ENCODE measurements at regions not wholly inside any gene's neighbourhood (a gene's known extent, or its start where the extent isn't known, plus 50 kb on each side); places are given as distances from the start of the nearest gene placed in this dataset.
A peak's percentile ranks its signal among the peaks of the same experiment; 100 is the strongest.
"Not testable (repeated sequence)": the region's sequence is repeated elsewhere in the genome, so short reads cannot be mapped to it uniquely, and the experiment has no call there.

DNA sequence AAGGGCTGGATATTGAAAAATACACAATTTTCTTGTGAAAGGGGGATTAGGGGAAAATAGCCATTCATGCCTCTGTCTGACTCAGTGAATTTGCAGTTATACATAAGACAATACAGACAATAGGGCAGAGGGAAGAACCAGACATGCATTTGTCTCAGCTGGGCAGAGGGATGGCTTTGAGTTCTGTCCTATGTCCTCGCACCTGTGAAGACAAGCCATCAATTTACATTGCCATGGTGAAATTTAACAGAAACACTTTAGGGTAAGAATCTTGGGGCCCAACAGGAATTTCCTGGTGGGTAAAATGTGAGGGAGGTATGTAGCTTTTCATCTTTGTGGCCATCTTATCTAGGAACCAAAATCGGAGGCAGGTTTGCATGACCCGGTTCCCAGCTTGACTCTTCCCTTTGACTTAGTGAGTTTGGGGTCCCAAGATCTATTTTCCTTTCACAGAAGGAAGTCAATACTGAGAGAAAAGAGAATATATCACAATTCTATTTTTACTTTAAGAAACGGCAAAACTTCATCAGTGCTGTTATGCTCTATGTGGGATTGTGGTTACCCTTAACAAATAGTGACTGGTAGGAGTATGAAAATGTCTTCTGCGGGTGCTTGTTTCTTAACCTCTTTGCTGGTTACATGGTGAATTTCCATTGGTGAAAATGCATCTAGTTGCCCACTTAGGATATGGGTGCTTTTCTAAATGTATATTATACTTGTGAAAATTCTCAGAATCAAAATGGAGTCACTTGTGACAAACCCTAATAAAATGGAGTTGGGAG is 221.8 kb downstream of the SPP2 start:
- DNase-seq = no peak

DNA sequence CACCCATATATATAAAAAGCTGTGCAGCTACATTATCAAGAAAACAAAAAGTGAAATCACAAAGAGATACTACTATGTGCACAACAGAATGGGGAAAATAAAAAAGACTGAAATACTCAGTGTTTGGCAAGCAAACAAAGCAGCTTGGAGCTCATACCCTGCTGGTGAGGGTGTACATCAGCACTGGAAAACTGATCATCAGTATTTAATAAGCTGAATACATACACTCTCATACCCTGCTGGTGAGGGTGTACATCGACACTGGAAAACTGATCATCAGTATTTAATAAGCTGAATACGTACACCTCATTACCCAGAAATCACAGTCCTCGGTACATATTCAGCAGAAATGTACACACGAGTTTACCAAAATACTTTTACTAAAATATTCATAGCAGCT is 220.8 kb downstream of the SPP2 start:
- DNase-seq = no peak

DNA sequence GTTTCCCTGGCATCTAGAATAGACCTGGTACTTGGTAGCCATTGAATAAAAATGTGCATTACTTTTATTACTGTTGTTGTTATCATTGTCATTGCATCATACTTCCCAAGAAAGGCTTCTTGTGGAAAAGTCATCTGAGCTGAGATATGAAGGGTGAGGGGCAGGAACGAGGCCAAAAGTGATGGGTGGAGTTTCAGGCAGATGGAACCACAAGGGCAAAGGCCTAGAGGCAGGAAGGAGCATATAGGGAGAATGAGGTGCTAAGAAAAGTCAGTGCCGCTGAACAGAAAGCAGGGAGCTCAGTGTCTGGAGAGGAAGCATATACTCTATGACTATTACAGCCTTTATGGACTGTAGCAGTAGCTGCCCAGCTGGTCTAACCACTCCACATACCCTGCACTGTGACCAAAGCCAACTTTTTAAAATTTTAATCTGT is 219.3 kb downstream of the SPP2 start:
- no peak for DNase-seq

DNA sequence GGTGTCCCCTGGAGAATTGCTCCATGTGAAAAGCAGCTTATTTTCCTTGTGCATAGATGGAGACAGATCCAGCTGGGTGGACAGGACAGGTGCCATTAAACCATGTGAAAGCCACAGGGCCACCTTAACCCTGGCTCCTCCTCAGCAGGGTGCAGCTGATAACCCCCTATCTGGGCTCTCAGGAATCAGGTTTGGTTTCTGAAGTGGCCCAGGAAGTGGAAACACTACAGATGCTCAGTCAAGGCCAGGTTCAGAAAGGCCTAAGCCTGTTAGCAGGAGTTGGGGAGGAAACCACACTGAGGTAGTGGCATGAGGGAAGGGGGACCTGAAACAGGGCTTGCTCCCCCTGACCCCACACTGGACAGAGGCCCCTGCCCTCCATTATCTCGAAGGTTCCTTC is 217.0 kb downstream of the SPP2 start:
- no peak for DNase-seq

DNA sequence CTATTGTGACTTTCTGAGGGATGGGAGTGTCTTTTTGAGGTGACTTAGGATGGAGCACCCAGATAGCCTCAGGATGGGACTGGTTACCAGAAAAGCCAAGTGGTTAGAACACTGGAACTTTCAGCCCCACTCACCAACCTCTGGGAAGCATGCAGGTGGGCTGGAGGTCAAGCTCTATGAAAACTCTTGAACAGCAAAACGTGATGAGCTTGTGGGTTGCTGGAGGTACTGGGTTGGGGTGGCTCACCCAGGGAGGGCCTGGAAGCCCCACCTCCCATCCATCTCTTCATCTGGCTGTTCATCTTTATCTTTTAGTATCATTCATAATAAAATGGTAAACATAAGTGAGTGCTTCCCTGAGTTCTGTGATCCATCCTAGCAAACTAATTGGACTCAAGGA is 216.4 kb downstream of the SPP2 start:
- no peak for DNase-seq

DNA sequence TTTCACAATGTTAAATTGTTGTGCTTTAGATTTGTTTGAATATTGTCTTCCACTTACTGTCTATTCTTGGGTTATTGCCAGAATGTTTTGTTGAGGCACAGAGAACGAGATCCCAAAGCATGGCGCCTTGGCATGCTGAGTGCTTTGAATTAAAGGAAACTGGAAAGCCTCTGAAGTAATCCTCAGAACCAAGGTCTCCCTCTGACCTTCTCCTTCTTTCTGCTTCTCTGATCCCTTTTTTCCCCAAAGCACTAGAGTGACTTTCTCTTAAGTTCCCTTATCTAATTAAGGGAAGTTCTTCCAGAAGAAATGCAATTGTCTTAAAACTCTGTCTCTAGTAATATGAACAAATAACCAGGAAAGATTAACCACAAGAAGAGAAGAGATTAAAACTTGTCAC is 214.7 kb downstream of the SPP2 start:
- DNase-seq = no peak

DNA sequence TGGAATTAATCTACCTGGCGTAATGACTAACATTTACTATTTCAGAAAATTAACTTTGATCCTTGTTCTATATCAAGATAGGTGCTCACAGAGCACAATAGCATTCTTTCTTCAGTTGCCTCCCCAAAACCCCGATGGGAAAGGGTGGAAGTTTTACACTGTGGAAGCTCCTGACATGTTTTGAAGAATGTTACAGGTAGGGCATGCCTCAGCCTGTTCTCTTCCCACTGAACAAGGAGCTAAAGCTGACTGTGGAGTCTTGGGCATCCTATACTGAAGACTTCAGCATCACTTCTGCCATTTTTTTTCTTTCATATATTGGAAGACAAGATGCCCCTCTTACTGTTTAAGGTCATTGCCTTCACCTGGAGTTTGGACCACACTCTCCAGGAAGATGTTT is 211.2 kb downstream of the SPP2 start:
- no peak for DNase-seq

DNA sequence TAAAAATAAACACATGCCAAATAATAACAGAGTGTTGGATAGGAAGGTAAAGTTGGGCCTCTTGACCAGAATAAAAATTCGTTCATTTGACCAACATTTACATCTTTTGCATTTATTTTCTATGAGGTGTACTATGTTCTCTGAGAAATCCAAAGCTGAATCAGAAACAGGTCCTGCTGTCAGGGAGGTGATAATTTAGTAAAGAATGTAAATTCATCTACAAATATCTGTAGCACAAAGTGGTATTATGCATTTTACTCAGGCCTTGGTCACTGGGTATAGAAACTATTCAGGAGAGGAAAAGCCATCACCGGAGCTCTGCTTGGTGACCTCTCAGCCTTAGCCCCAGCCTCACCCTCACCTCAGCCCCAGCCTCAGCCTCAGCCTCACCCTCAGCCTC is 208.9 kb downstream of the SPP2 start:
- no peak for DNase-seq

DNA sequence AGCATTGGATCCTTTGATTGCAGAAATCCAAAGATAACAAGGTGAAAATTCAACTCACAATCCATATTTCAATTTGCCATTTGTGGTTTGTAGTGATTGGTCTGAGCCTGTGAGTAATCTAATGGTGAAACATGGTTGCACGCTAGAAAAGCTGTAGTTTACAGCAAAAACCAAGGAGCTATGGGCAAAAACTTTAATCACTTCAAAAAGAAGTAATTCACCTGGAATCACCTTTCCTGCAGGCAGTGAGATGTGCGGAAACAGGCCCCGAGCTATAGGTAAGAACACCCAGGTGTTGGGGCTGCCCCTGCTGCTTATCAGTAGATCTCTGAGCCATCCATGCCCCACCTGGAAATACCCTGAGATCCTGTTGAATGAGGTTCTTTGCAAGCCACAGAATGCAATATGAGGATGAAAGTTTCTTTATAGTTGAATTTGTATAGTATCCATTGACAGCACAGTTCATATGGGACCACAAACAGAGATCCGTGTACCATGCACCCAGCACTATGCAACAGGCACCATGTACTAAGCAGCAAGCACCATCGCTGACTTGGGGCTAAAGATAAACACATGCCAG is 208.2 kb downstream of the SPP2 start:
- no peak for DNase-seq

DNA sequence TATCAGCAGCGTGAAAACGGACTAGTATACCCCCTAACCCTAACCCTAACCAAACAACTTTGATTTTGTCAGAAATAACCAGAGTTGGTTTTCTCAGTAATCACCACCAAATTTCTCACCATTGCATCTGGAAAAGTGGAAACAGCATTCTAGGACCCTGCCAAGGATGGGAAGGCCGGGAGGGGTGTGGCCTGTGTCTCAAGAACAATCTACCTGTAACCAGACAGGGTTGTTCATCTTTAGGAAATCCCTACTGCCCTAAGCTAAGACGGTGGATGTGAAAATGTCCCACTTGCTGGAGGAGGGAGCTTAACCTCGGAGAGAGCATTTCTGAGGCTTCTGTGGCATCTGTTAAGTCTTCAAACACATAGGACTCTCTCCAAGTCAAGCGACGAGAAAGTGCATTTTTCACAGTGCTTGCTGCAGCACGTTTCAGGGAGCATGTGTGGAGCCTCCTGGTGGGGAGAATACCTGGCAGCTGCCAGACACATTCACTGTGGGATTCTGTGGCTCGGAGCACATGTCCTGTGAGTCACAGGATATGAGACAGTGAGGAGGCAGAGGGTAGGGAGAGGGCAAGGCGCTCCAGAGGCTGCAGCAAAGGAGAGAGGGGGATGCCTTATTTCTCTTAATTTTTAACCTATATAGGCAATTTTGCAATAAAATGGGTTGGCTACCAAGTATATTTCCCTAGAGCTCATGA is 207.5 kb downstream of the SPP2 start:
- DNase-seq = peak; percentile 71

DNA sequence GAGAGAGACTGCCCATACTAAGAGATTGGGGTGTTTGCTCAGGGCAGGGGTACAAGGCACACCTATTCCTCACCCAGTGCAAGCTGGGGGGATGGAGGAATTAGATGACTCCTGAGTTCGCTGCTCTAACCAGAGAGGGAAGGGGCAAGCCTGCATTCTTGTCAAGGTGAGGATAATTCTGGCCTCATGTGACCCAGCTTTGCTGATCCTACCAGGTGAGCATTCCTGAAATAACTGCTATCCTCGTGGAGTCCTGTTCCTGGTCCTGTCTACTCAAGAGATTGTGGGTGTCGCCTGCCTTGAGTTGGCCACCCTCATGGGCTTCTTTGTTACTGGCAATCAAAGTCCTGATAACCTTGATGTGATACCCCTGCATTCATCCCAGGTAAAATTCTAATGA is 206.0 kb downstream of the SPP2 start:
- no peak for DNase-seq

DNA sequence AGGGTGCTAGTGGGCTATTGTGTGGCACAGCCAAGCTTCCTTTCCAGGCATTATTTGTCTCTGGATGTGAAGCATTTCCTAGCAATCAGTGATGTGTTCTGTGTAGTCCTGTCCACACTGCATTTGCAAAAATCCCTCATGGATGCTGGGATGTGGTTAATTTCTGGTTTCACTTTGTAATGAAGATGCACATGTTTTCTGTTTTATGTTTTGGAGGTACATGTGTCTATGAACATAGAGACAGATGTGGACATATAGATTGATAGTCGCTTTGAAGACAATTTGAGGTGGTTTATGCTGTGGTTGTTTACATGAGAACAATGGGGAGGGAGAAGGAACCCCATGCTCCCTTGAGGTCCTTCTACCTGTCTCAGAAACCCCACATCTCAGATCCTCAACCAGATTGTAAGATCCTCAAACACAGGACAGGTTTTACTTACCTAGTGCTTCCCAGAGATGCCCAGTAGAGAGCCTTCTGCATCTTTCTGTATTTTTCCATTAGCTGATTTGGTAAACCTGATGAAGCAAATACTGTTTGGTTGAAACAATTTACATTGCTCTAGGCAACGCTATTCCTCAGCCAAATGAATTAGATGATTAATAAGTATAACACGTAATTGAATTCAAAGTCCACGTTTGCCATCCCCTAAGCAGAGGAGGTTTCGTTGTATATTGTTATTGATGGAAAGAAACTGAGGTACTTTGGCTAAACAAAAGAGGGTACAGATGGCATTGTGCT is 204.4 kb downstream of the SPP2 start:
- no peak for DNase-seq

DNA sequence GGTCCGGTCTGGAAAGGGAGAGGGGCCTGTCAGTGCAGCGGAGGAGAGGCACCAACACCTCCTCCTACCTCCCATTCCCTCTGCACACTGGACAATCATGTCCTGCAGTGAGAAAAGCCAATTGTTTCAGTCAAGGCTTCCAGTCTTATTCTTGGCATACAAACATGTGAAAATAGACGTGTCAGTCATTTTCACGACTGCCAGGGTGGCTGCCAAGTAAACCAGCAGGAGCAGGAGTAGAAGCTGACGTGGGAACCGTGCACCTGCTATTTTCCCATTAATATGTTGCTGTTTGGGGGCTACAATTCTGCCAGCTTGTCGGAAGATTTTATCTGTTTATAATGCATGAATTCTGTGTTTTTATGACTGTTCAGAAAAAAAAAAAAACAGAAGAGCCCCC is 202.3 kb downstream of the SPP2 start:
- no peak for DNase-seq

DNA sequence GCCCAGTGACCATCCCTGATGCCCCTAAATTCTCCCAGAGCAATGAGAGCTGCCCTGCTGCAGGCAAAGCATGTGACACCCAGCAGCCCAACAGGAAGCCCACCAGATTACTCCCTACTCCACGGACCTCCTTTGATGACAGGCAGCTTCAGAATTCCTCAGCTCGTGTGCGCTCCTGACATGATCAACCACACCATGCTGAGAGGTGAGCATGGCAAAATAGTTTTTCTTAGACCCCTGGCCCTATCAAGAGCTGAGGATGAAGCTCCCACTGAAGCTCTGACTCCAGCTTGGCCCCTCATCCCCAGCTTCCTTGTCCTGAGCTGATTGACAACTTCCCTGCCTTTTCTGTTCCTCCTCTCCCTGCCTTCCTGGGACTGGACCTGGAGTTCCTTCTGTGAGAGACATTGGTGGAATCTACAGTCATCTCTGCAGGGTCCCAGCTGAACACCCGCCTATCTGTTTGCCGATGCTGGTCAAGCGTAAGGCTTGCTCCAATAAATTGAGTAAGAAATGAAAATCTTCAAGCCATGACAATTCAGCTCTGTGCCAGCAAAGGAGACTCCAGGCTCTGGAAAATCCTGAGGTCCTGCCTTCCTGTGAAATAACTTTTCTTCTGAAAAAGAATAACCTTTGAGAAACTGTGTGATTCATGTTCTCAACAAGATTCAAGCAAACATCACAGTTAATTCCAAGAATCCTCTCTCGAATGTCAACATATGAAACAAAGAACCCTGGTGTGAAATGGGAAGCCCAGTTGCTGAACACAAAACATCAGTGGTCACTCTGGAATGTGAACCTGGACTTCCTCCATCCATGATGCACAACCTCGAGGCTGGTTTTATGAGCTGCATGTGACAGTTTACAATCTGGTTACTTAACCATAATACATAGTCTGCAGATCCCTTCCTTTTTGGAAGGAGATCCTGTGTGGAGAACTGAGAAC is 201.1 kb downstream of the SPP2 start:
- no peak for DNase-seq

DNA sequence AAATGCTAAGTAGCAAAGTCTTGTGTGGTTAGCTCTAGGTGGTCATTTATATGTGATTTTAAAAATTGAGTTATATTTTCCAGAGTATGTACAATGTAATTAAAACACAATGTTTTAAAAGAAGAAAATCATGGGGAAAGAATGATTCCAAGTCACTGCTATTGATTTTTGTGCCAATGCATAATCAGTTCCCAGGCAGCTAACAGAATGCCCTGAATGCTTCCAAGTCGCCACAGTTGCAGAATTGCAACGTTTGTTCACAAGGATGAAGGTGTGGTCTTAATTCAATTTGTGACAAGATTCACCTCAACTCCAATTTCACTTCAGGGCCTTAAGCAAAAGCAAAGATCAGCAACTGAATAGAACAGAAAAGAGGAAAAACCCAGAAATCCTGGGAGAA is 200.4 kb downstream of the SPP2 start:
- no peak for DNase-seq

DNA sequence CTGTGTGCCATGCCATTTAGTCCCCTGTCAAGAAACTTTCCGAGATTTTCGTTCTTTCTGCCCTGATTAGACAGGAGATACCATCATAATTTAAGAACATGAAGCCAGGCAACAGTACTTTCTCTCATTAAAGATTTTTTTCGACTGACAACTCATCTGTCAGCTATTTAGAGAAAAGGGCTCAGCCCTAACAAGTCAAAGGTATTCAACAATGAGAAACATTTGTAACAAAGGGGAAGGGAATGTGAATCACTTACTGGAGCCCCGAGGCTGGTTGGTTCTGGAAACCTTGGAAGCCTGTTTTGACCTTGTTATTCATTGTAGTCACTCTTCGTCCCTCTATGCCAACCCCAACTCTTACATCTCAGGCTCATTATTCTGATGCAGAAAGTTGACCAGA is 199.4 kb downstream of the SPP2 start:
- DNase-seq = no peak

DNA sequence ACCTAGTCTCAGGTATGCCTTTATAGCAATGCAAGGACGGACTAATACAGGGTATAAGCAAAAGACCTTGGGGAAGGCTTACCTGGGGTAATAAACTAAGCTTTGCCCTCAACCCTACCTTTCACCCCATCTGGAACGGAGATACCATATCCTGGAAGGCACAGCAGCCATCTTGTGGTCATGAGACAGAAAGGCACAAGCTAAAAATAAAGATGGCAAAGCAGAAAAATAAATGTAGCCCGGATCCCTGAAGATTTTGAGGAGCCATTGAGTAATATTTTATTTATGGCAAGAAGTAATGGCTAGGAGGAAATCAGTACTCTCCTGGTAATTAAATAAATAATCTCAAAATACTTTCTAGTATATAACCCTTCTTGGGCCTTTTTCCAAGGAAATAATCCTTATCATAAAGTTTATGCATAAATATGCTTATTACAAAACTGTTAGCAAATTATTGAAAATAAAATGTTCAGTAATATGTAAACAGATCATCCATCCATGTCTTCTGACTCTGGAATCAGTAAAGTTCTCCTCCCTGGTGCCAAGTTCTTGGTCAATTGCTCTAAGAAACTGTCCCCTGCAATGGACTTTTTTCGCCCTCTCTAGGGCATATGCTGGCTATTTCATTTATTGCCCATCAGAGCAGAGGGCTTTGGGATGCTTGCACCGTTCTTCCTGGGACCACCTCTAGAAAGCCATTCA is 198.7 kb downstream of the SPP2 start:
- DNase-seq = no peak

DNA sequence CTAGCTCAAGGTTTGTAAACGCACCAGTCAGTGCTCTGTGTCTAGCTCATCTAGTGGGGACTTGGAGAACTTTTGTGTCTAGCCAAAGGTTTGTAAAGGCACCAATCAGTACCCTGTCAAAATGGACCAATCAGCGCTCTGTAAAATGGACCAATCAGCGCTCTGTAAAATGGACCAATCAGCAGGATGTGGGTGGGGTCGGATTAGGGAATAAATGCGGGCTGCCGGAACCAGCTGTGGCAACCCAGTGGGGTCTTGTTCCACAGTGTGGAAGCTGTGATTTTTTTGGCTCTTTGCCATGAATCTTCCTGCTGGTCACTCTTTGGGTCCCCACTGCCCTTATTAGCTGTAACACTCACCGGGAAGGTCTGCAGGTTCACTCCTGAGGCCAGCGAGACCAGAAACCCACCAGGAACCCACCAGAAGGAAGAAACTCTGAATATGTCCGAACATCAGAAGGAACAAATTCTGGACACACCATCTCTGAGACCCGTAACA is 197.8 kb downstream of the SPP2 start:
- not testable (repeated sequence) for DNase-seq

DNA sequence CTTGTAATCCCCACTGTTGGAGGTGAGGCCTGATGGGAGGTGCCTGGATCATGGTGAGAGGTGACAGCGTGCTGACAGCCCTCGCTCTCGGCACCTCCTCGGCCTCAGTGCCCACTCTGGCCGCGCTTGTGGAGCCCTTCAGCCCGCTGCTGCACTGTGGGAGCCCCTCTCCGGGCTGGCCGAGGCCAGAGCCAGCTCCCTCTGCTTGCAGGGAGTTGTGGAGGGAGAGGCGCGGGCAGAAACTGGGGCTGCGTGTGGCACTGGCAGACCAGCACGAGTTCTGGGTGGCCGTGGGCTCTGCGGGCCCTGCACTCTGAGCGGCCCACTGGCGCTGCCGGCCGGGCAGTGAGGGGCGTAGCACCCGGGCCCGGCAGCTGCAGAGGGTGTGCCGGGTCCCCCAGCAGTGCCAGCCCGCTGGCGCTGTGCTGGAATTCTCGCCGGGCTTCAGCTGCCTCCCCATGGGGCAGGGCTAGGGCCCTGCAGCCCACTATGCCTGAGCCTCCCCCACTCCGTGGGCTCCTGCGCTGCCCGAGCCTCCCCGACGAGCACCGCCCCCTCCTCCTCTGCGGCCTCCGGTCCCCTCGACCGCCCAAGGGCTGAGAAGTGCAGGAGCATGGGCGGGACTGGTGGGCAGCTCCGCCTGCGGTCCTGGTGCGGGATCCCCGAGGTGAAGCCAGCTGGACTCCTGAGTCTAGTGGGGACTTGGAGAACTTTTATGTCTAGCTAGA is 197.1 kb downstream of the SPP2 start:
- DNase-seq = no peak

DNA sequence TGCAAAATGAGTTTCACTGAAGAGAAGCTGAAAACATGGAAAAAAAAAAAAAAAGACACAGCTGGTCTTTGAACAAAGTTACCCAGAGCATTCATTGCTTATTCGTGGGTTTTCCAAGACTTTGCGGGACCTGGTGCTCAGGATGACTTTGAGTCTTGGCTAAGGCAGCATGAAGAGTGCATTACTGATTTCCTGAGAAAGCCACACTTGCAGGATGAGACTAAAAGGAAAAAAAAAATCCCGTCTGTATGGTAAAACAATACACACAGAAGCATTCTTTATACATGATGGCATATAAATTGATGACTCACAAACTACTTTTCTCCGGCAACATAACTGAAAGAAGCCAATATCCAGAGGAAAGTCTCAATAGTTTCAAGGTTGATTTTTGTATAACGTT is 195.4 kb downstream of the SPP2 start:
- no peak for DNase-seq

Measured in activated effector memory CD4-positive, alpha-beta T cell treated with anti-CD3 and anti-CD28 coated beads, Interleukin-2, amount 50 U/mL, for 16 hours (primary cell).